Epithelial cell of prostate (primary cell): ENCODE measurements at regions not wholly inside any gene's neighbourhood (a gene's known extent, or its start where the extent isn't known, plus 50 kb on each side); places are given as distances from the start of the nearest gene placed in this dataset.
"Not testable (repeated sequence)": the region's sequence is repeated elsewhere in the genome, so short reads cannot be mapped to it uniquely, and the experiment has no call there.

Experiments used
- DNase-seq: peaks from one replicate; pipeline ENCODE4 v3.0.0-alpha.2; 2011; ENCODE audit warnings: low read depth, low spot score
- H3K27ac ChIP-seq: fragments of 450-650 bp; 2 replicates; pipeline ENCODE4 v1.5.1; 2017; ENCODE audit warnings: mild to moderate bottlenecking

GRCh38 chr4:45293335-45293734 lies 567.0 kb upstream of the GNPDA2 start:
- no peak overlapping the region for H3K27ac ChIP-seq
- DNase-seq = no peak

- DNase-seq = no peak
- H3K27ac ChIP-seq = no peak overlapping the region
These were observed 566.5 kb upstream of the GNPDA2 start for GRCh38 chr4:45292844-45293243.

GRCh38 chr4:45284400-45285085 lies 558.2 kb upstream of the GNPDA2 start:
- no peak overlapping the region for H3K27ac ChIP-seq
- DNase-seq = no peak

GRCh38 chr4:45283352-45283751 lies 557.0 kb upstream of the GNPDA2 start:
- DNase-seq = no peak
- no peak overlapping the region for H3K27ac ChIP-seq

GRCh38 chr4:45280121-45280520 lies 553.8 kb upstream of the GNPDA2 start:
- no peak overlapping the region for H3K27ac ChIP-seq
- no peak for DNase-seq

- H3K27ac ChIP-seq = no peak overlapping the region
- no peak for DNase-seq
These were observed 549.5 kb upstream of the GNPDA2 start for GRCh38 chr4:45275862-45276261.

GRCh38 chr4:45248106-45248505 lies 521.8 kb upstream of the GNPDA2 start:
- not testable (repeated sequence) for H3K27ac ChIP-seq, DNase-seq

- DNase-seq = no peak
- no peak overlapping the region for H3K27ac ChIP-seq
These were observed 515.6 kb upstream of the GNPDA2 start for GRCh38 chr4:45241976-45242375.

GRCh38 chr4:45229206-45229605 lies 502.9 kb upstream of the GNPDA2 start:
- H3K27ac ChIP-seq = no peak overlapping the region
- no peak for DNase-seq

- DNase-seq = no peak
- no peak overlapping the region for H3K27ac ChIP-seq
These were observed 489.7 kb upstream of the GNPDA2 start for GRCh38 chr4:45215976-45216542.

GRCh38 chr4:45208476-45208875 lies 482.1 kb upstream of the GNPDA2 start:
- not testable (repeated sequence) for DNase-seq

GRCh38 chr4:45207864-45208331 lies 481.5 kb upstream of the GNPDA2 start:
- H3K27ac ChIP-seq, DNase-seq: not testable (repeated sequence)

More at GRCh38 chr4:45208476-45208875, 482.1 kb upstream of the GNPDA2 start:
- not testable (repeated sequence) for H3K27ac ChIP-seq

- DNase-seq, H3K27ac ChIP-seq: not testable (repeated sequence)
These were observed 481.0 kb upstream of the GNPDA2 start for GRCh38 chr4:45207241-45207863.

- no peak overlapping the region for H3K27ac ChIP-seq
- DNase-seq = no peak
These were observed 473.4 kb upstream of the GNPDA2 start for GRCh38 chr4:45199736-45200135.

- no peak for DNase-seq
- no peak overlapping the region for H3K27ac ChIP-seq
These were observed 462.1 kb upstream of the GNPDA2 start for GRCh38 chr4:45188501-45188900.

- H3K27ac ChIP-seq = no peak overlapping the region
- no peak for DNase-seq
These were observed 459.9 kb upstream of the GNPDA2 start for GRCh38 chr4:45186249-45186648.

- DNase-seq = no peak
- H3K27ac ChIP-seq = no peak overlapping the region
These were observed 457.5 kb upstream of the GNPDA2 start for GRCh38 chr4:45183905-45184304.

- DNase-seq = no peak
- H3K27ac ChIP-seq = no peak overlapping the region
These were observed 446.3 kb upstream of the GNPDA2 start for GRCh38 chr4:45172636-45173035.

- H3K27ac ChIP-seq = no peak overlapping the region
- DNase-seq = no peak
These were observed 434.6 kb upstream of the GNPDA2 start for GRCh38 chr4:45160951-45161350.

- no peak for DNase-seq
- H3K27ac ChIP-seq = no peak overlapping the region
These were observed 428.9 kb upstream of the GNPDA2 start for GRCh38 chr4:45155081-45155777.

GRCh38 chr4:45147866-45148265 lies 421.5 kb upstream of the GNPDA2 start:
- no peak overlapping the region for H3K27ac ChIP-seq
- DNase-seq = no peak
